Omental fat pad (tissue), 3 donors: ENCODE measurements at regions not wholly inside any gene's neighbourhood (a gene's known extent, or its start where the extent isn't known, plus 50 kb on each side); places are given as distances from the start of the nearest gene placed in this dataset.

ENCODE experiments used
- ATAC-seq: fragments of 150-250 bp; one replicate; pipeline ENCODE4 v1.9.1; 2016; ENCODE audit warnings: mild to moderate bottlenecking, moderate library complexity; ENCODE audit not compliant: low FRiP score
- DNase-seq: peaks from one replicate; pipeline ENCODE4 v3.0.0-alpha.2; 2019; ENCODE audit warnings: low spot score
- TF ChIP-seq, protein P1 (sequence below), 3 donors: fragments of 450-650 bp; IDR thresholded peaks; one replicate each; pipeline ENCODE4 v1.5.1; 2016 to 2017; ENCODE audit warnings: antibody characterized with exemption in 3 of 3, mild to moderate bottlenecking in 3 of 3, moderate library complexity in 2 of 3

DNA sequence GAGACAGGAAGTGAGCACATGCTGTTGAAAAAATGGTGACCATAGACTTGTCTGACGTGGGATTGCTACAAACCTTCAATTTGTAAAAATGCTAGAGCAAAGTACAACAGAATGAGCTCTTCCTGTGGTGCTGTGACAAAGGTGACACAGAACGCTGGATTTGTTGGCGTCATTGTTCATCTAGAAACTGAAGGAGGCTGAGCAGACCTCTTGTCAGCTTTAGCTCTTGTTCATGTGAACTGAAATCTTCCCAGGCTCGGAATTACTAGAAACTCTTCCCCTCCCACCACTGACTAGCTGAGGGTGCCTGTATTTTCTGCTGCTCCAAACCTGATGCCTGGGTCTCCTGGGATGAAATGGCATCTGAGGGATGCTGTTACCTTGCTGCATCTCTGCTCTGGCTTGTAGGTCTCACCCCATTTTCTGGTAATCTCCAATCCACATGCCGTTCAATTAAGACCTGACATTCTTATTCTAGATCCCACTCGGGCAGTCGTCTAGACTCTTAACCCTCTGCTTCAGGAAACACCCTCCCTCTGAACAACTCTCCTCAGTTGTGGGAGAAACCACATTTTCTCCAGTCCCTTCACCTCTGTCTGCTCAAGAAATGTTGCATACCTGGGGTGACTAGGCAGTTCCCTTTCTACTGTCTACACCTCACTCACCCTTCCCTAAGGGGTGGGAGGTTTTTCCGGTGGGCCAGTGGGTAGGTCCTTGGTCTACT, 349.3 kb downstream of the CXCL12 start:
- DNase-seq (no peak), ATAC-seq (no peak)
- TF ChIP-seq, protein P1, sequence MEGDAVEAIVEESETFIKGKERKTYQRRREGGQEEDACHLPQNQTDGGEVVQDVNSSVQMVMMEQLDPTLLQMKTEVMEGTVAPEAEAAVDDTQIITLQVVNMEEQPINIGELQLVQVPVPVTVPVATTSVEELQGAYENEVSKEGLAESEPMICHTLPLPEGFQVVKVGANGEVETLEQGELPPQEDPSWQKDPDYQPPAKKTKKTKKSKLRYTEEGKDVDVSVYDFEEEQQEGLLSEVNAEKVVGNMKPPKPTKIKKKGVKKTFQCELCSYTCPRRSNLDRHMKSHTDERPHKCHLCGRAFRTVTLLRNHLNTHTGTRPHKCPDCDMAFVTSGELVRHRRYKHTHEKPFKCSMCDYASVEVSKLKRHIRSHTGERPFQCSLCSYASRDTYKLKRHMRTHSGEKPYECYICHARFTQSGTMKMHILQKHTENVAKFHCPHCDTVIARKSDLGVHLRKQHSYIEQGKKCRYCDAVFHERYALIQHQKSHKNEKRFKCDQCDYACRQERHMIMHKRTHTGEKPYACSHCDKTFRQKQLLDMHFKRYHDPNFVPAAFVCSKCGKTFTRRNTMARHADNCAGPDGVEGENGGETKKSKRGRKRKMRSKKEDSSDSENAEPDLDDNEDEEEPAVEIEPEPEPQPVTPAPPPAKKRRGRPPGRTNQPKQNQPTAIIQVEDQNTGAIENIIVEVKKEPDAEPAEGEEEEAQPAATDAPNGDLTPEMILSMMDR (IDR thresholded peaks at IDR 0.05): no peak

DNA sequence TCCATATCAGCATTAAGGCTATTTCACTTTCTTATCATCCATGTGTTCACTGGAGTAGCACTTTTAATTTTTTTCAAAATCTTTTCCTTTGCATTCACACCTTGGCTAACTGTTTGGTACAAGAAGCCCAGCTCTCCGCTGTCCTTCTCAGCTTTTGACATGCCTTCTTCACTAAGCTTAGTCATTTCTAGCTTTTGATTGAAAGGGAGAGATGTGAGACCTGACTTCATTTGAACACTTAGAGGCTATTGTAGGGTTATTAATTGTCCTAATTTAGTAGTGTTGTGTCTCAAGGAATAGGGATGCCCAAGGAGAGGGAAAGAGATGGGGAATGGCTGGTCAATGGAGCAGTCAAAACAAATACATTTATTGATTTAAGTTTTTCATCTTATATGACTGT, 350.0 kb downstream of the CXCL12 start:
- no peak for ATAC-seq
- no peak for DNase-seq
- TF ChIP-seq, protein P1 (IDR thresholded peaks at IDR 0.05): no peak

DNA sequence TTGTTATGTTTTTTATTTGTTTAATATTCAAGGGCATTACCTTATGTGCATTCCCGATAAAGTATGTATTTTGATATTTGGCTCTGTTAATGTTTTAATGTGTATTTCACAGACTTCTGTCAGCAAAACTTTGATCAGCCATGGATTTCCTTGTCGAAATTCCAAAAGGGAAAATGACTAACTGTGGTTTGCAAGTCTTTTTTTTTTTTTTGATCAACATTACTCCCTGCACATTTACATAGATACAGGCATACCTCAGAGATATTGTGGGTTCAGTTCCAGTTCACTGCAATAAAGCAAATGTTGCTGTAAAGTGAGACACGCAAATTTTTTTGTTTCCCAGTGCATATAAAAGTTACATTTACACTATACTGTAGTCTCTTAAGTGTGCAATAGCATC, 351.9 kb downstream of the CXCL12 start:
- DNase-seq (no peak), ATAC-seq (no peak)
- TF ChIP-seq, protein P1 (IDR thresholded peaks at IDR 0.05): no peak

DNA sequence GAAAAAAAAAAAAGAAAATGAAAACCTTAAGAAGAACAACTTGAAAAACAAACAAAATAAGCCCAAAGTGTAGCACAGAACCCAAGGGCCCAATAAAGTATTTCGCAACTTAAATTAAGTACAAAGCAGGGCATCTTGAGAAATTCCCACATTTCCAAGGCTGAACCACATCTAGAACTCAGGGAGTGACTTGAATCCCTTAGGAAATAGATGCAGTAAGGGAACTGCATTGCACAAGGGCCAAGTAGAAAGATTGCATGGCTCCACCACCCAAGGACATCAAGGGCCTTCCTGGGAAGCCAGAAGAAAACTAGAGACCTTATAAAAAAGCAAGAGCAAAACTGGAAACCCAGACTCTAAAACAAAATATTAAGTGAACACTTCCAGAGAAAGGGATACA, 352.7 kb downstream of the CXCL12 start:
- DNase-seq (no peak), ATAC-seq (no peak)
- TF ChIP-seq, protein P1 (IDR thresholded peaks at IDR 0.05): no peak

DNA sequence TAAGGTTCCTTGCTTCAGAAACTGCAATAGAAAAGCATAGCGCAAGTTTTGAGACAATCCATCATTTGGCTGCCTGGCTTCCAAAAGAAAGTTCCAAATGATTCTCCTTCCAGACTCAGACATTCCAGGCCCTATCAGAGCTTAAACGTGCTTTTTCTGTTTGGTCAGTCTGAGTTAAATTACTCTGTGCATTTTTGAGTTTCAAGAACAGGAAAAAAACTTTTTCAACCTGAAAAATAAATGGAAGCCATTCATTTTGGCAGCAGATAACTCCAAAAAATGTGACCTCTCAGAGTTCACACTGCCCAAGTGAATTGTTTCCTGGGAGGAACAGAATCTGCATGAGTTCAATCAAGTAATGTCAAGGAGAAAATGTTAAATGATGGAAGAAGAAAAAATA, 354.2 kb downstream of the CXCL12 start:
- no peak for ATAC-seq
- TF ChIP-seq, protein P1 (IDR thresholded peaks at IDR 0.05): no peak
- no peak for DNase-seq

DNA sequence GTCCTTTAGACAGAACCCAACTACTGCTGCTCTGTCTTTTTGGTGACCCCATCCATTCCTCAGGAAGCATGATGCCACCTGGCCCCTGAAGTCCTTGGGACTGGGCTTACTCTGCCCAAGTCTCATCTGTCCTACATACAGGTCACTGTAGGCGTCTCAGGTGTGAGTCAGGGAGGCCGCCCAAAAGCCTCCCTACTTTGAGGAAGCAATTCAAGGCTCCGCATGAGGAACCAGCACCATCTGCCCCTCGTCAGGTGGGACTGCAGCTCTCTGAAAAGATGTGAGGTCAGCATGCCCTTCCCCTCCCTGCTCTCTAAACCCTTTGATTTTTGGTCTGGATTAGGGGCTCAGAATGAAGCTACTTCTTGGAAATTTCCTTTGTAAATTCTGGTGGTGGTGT, 354.8 kb downstream of the CXCL12 start:
- DNase-seq: no peak
- TF ChIP-seq, protein P1 (IDR thresholded peaks at IDR 0.05): no peak
- no peak for ATAC-seq

DNA sequence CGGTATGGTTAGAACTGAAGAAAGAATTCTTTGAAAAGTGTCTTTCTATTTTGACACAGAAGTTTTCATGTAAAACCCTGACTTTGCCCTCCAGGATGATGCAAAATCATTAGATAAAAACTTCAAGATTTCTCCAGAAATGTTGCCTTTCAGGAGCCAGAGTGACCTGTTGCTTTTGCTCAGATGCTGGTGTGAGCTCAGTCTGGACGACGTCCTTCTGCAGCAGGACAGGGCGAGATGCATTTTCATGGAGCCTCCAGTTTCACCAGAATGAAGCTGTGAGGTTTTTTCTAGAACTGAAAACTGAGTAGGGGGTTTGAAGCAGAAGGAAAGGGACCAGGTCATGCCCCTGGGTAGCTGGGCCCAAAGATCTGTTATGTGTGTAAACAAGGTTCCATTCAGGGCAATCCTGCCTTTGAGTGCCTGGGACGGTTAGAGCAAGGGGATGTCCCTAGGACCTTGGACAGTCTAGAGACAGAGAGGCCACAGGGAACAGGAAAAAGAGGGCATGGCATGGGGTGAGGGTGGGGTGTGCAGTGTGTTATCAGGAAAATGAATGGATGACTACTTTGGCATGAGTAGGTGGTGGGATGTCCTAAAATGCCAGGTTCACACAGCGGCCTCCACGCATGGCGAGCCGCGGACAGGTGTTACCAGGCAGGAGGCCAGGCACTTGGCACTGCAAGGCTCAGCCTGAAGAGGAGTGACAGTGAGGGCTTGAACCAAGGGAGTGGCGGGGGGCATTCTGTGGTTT, 356.3 kb downstream of the CXCL12 start:
- DNase-seq (no peak), ATAC-seq (no peak)
- TF ChIP-seq, protein P1 (IDR thresholded peaks at IDR 0.05): no peak
